Right lobe of liver (tissue), 6 donors: ENCODE measurements at regions not wholly inside any gene's neighbourhood (a gene's known extent, or its start where the extent isn't known, plus 50 kb on each side); places are given as distances from the start of the nearest gene placed in this dataset.
A peak's percentile ranks its signal among the peaks of the same experiment; 100 is the strongest.

Experiments
- ATAC-seq, 4 donors: fragments of 200-7000 bp; cut with Tn5 transposase; one replicate each; pipeline ENCODE4 v1.9.1; 2020; ENCODE audit warnings: mild to moderate bottlenecking in 4 of 4, moderate library complexity in 4 of 4
- DNase-seq, 3 donors: peaks; one replicate each; pipeline ENCODE4 v3.0.0-alpha.2; 2020
- H3K27ac ChIP-seq, 3 donors: fragments of 200-600 bp; one replicate each; pipeline ENCODE4 v1.8.0; 2022
- H3K27me3 ChIP-seq, 2 donors: fragments of 200-600 bp; one replicate each; pipeline ENCODE4 v1.8.0; 2022
- H3K36me3 ChIP-seq, 4 donors: fragments of 200-600 bp; sonication (generic) in 1 of 4; one replicate each; pipeline versions ENCODE4 v1.5.1 to v1.8.0; 2017 to 2022; ENCODE audit warnings: control low read depth in 1 of 4
- H3K4me1 ChIP-seq, 4 donors: fragments of 200-600 bp; sonication (generic) in 1 of 4; one replicate each; pipeline versions ENCODE4 v1.5.1 to v1.8.0; 2017 to 2022; ENCODE audit warnings: control low read depth in 1 of 4
- H3K4me3 ChIP-seq, 3 donors: fragments of 200-600 bp; one replicate each; pipeline ENCODE4 v1.8.0; 2022
- H3K9me3 ChIP-seq, 4 donors: fragments of 200-600 bp; sonication (generic) in 1 of 4; one replicate each; pipeline versions ENCODE4 v1.5.1 to v1.8.0; 2017 to 2022; ENCODE audit warnings: control low read depth in 1 of 4
- POLR2A ChIP-seq: fragments of 450-650 bp; IDR thresholded peaks from one replicate; pipeline ENCODE4 v1.6.1; 2017; ENCODE audit warnings: antibody characterized with exemption, mild to moderate bottlenecking
- WGBS: methylation state at CpG from one replicate; pipeline ENCODE4 v1.1.6; 2018; ENCODE audit warnings: low coverage, low lambda C conversion rate; ENCODE audit not compliant: insufficient coverage; ENCODE audit errors: missing lambda C conversion rate; 5-methylcytosine and 5-hydroxymethylcytosine counted together
- intact Hi-C, 2 donors: fragments of 100-400 bp; cut with DNase I; formaldehyde crosslinking; loops; one replicate each; pipeline versions ENCODE4 v1.11.2 to v1.14.1; 2022
- TF ChIP-seq, protein P1 (sequence below), 4 donors: fragments of 200-600 bp in 3 of 4; fragments of 450-650 bp in 1 of 4; IDR thresholded peaks; one replicate each; pipeline versions ENCODE4 v1.5.1 to v1.8.0; 2016 to 2022; ENCODE audit warnings: antibody characterized with exemption in 4 of 4, mild to moderate bottlenecking in 2 of 4
- donor health status: DM: no; HTN: yes; CAD: no.
- donor health status: DM: no; HTN: no; CAD: no.
- donor health status: DM: no; HTN: no; CAD: no.
- donor health status: DM: no; HTN: yes; CAD: no.
- donor health status: DM: no; HTN: yes; CAD: no.

- no peak overlapping the region for H3K4me3 ChIP-seq
- no peaks in the 10 kb centered on the region for H3K9me3 ChIP-seq
- ATAC-seq, result no peak
- intact Hi-C loops, result no loop called here
- no peaks in the 10 kb centered on the region for H3K27me3 ChIP-seq
- DNase-seq, result no peak
- no peaks in the 10 kb centered on the region for H3K36me3 ChIP-seq
- H3K27ac ChIP-seq, result no peak overlapping the region
- 90% methylated on average over 4 of the region's 4 CpGs for WGBS
- no peaks in the 10 kb centered on the region for H3K4me1 ChIP-seq
- TF ChIP-seq, protein P1, sequence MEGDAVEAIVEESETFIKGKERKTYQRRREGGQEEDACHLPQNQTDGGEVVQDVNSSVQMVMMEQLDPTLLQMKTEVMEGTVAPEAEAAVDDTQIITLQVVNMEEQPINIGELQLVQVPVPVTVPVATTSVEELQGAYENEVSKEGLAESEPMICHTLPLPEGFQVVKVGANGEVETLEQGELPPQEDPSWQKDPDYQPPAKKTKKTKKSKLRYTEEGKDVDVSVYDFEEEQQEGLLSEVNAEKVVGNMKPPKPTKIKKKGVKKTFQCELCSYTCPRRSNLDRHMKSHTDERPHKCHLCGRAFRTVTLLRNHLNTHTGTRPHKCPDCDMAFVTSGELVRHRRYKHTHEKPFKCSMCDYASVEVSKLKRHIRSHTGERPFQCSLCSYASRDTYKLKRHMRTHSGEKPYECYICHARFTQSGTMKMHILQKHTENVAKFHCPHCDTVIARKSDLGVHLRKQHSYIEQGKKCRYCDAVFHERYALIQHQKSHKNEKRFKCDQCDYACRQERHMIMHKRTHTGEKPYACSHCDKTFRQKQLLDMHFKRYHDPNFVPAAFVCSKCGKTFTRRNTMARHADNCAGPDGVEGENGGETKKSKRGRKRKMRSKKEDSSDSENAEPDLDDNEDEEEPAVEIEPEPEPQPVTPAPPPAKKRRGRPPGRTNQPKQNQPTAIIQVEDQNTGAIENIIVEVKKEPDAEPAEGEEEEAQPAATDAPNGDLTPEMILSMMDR (IDR thresholded peaks at IDR 0.05), result no peak
- TF ChIP-seq POLR2A, result no peak
These were observed 272.1 kb upstream of the DUSP10 start for GRCh38 chr1:222014001-222014400.

- H3K27me3 ChIP-seq, result no peaks in the 10 kb centered on the region
- no peak for ATAC-seq
- WGBS, result 84% methylated on average over 2 of the region's 2 CpGs
- TF ChIP-seq, protein P1 (IDR thresholded peaks at IDR 0.05), result no peak
- TF ChIP-seq POLR2A, result no peak
- no peak overlapping the region for H3K27ac ChIP-seq
- no peak for DNase-seq
- peaks cover 0 to under 1% (median 0%) of the 10 kb centered on the region in 4 donors for H3K4me1 ChIP-seq
- no peaks in the 10 kb centered on the region for H3K9me3 ChIP-seq
- H3K36me3 ChIP-seq, result no peaks in the 10 kb centered on the region
- no peak overlapping the region for H3K4me3 ChIP-seq
- intact Hi-C loops, result no loop called here
These were observed 270.9 kb upstream of the DUSP10 start for GRCh38 chr1:222012816-222013215.

GRCh38 chr1:222010306-222010705 lies 268.4 kb upstream of the DUSP10 start:
- no peak for DNase-seq
- TF ChIP-seq, protein P1 (IDR thresholded peaks at IDR 0.05), result no peak
- TF ChIP-seq POLR2A, result no peak
- WGBS, result 75% methylated on average over 1 of the region's 1 CpG
- Histone ChIP-seq H3K4me1 (peaks cover 0 to 16% (median 5%) of the 10 kb centered on the region in 4 donors), H3K4me3 (no peak overlapping the region), H3K9me3 (no peaks in the 10 kb centered on the region), H3K27me3 (no peaks in the 10 kb centered on the region), H3K36me3 (no peaks in the 10 kb centered on the region), H3K27ac (no peak overlapping the region)
- intact Hi-C loops, result no loop called here
- no peak for ATAC-seq

DNA sequence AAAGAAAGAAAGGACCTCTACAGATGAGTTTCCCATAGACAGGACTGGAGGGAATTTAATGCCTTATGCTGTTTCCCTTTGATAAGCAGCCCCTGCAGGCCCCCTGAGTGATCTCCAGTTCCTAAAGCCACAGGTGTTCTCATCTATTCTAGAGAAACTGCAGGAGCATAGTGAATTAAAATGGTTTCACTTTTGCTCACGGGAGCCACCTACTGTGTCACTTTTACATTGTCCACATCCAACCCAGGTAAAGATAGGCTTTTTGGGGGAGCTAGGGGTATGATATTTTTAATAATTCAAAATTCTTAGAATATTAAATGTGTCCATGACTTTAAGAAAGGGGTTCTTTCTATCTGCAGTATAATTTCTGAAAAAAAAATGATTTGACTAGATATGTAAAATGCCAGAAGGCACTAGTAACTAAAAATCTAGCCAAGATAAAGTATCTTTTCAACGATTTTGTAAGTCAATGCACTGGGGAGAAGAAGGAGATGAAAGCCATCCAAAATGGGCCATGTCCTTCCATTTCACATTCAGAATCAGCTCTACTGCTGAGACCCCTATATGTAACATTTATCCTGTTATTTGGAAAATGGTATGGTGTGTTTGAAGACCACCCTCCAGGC lies 267.3 kb upstream of the DUSP10 start:
- DNase-seq (no peak), ATAC-seq (peak; percentile 52 to 80 (median 68))
- 23% methylated on average over 2 of the region's 2 CpGs for WGBS
- H3K27ac ChIP-seq, result no peak overlapping the region
- intact Hi-C loops, result no loop called here
- no peak overlapping the region for H3K4me3 ChIP-seq
- H3K36me3 ChIP-seq, result no peaks in the 10 kb centered on the region
- no peak for TF ChIP-seq POLR2A
- TF ChIP-seq, protein P1 (IDR thresholded peaks at IDR 0.05), result peak; percentile 14 to 37 (median 32)
- no peaks in the 10 kb centered on the region for H3K9me3 ChIP-seq
- H3K4me1 ChIP-seq, result peaks cover 0 to 16% (median 5%) of the 10 kb centered on the region in 4 donors
- no peaks in the 10 kb centered on the region for H3K27me3 ChIP-seq

- TF ChIP-seq, protein P1 (IDR thresholded peaks at IDR 0.05), result no peak
- TF ChIP-seq POLR2A, result no peak
- Histone ChIP-seq H3K9me3 (no peaks in the 10 kb centered on the region), H3K36me3 (no peaks in the 10 kb centered on the region), H3K27ac (no peak overlapping the region), H3K4me3 (no peak overlapping the region), H3K27me3 (no peaks in the 10 kb centered on the region), H3K4me1 (peaks cover 0 to 16% (median 5%) of the 10 kb centered on the region in 4 donors)
- intact Hi-C loops, result no loop called here
- DNase-seq (no peak), ATAC-seq (peak in 3 of 4 donors; percentile 58 to 66 (median 63))
These were observed 264.8 kb upstream of the DUSP10 start for GRCh38 chr1:222006715-222007114.
